Right lobe of liver (tissue), 4 donors: ENCODE measurements at regions not wholly inside any gene's neighbourhood (a gene's known extent, or its start where the extent isn't known, plus 50 kb on each side); places are given as distances from the start of the nearest gene placed in this dataset.

ENCODE experiments used
- POLR2A ChIP-seq: fragments of 450-650 bp; IDR thresholded peaks from one replicate; pipeline ENCODE4 v1.6.1; 2017; ENCODE audit warnings: antibody characterized with exemption, mild to moderate bottlenecking
- TF ChIP-seq, protein P1 (sequence below), 4 donors: fragments of 200-600 bp in 3 of 4; fragments of 450-650 bp in 1 of 4; IDR thresholded peaks; one replicate each; pipeline versions ENCODE4 v1.5.1 to v1.8.0; 2016 to 2022; ENCODE audit warnings: antibody characterized with exemption in 4 of 4, mild to moderate bottlenecking in 2 of 4
- donor health status: DM: no; HTN: no; CAD: no.
- donor health status: DM: no; HTN: no; CAD: no.
- donor health status: DM: no; HTN: yes; CAD: no.

GRCh38 chr2:18067588-18068384, 189.3 kb downstream of the KCNS3 start:
- TF ChIP-seq, protein P1, sequence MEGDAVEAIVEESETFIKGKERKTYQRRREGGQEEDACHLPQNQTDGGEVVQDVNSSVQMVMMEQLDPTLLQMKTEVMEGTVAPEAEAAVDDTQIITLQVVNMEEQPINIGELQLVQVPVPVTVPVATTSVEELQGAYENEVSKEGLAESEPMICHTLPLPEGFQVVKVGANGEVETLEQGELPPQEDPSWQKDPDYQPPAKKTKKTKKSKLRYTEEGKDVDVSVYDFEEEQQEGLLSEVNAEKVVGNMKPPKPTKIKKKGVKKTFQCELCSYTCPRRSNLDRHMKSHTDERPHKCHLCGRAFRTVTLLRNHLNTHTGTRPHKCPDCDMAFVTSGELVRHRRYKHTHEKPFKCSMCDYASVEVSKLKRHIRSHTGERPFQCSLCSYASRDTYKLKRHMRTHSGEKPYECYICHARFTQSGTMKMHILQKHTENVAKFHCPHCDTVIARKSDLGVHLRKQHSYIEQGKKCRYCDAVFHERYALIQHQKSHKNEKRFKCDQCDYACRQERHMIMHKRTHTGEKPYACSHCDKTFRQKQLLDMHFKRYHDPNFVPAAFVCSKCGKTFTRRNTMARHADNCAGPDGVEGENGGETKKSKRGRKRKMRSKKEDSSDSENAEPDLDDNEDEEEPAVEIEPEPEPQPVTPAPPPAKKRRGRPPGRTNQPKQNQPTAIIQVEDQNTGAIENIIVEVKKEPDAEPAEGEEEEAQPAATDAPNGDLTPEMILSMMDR (IDR thresholded peaks at IDR 0.05) = no peak
- TF ChIP-seq POLR2A = no peak
